HFF-Myc (cell line): ENCODE measurements at regions not wholly inside any gene's neighbourhood (a gene's known extent, or its start where the extent isn't known, plus 50 kb on each side); places are given as distances from the start of the nearest gene placed in this dataset.

ENCODE experiments used
- DNase-seq: peaks from one replicate; pipeline ENCODE4 v3.0.0-alpha.2; 2011; ENCODE audit warnings: low read depth; ENCODE audit errors: extremely low read depth
- H3K4me3 ChIP-seq: replicated peaks from 2 replicates; pipeline ENCODE4 v1.5.1; 2011; ENCODE audit warnings: low read depth, mild to moderate bottlenecking, control low read depth, low read length
- CTCF ChIP-seq: IDR thresholded peaks from 2 replicates; pipeline ENCODE4 v1.5.1; 2012; ENCODE audit warnings: mild to moderate bottlenecking, low read depth, low read length, control low read depth; ENCODE audit errors: missing control alignments

- DNase-seq, result no peak
- TF ChIP-seq CTCF, result no peak
- H3K4me3 ChIP-seq, result no peak overlapping the region
These were observed 278.1 kb downstream of the LRATD1 start for GRCh38 chr2:14910654-14911053.

DNA sequence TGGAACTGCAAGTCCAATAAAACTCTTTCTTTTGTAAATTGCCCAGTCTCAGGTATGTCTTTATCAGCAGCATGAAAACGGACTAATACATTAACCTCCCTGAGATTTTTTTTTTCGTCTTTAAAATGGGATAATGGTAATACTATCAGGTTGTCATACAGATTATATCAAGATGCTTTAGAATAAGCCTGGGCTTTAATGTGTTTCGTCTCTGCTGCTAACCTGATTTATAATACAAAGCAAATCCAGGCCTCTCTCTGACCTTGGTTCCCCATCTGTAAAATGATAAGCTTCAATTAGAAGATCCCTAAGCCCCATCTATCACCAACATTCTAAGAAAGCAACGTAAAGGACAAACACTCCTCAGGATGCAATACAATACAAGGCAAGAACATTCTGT, 283.5 kb downstream of the LRATD1 start:
- H3K4me3 ChIP-seq, result no peak overlapping the region
- no peak for DNase-seq
- no peak for TF ChIP-seq CTCF

DNA sequence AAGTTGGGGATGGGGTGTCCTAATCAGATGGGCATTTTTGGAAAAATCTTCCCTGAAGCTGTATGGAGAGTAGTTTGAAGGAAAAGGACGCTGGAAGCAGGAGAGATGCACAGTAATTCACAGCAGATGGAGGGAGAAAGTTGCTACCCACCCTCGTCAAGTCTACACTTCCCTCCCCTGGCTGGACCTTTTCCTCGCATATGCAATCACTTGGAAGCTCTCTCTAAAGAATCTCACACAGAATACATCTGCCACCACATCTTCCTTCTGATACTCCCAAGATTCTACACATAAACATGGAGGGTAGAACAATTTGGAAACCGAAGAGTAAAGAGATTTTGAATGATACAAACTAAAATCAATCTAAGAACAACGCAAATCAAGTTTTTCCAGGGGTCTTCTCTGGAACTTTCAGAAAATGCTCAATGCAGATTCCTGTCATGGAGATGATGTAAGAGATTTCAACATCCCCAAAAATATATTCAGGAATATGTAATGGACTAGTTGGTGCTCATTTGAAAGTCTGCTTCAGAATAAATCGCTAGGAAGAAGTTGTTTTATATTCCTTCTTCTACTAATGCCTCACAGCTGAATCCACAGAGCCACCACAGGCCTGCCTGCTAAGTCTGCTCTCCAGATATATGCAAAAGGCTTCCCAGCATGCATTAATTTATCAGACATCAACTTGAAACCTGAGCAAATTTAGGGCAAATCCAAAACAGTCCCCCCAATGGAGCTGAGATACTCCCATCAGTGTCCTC, 291.5 kb downstream of the LRATD1 start:
- H3K4me3 ChIP-seq, result no peak overlapping the region
- TF ChIP-seq CTCF, result no peak
- no peak for DNase-seq

- no peak for TF ChIP-seq CTCF
- DNase-seq, result no peak
- H3K4me3 ChIP-seq, result no peak overlapping the region
These were observed 293.0 kb downstream of the LRATD1 start for GRCh38 chr2:14925471-14925870.

DNA sequence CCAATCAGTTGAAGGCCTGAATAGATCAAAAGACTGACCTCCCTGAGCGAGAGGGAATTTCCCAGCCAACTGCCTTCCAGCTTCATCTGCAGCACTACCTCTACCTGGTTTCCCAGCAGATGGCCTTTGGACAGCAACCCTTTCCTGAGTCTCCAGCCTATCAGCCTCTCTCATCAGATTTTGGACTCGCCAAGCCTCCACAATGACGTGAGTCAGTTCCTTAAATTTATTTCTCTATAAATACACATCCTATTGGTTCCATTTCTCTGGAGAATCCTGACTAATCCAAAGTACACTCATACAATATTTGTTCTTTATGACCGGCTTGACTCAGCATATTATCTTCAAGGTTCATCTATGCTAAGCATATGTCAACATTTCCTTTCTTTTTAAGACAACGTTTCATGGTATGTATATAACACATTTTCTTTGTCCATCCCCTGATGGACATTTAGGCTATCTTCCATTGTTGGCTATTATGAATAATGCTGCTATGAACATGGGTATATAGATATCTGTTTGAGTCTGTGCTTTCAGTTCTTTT, 294.6 kb downstream of the LRATD1 start:
- no peak overlapping the region for H3K4me3 ChIP-seq
- no peak for TF ChIP-seq CTCF
- DNase-seq, result no peak

GRCh38 chr2:14928056-14928455, 295.5 kb downstream of the LRATD1 start:
- H3K4me3 ChIP-seq, result no peak overlapping the region
- TF ChIP-seq CTCF, result no peak
- DNase-seq, result no peak
